ENCODE measurements at regions not wholly inside any gene's neighbourhood (a gene's known extent, or its start where the extent isn't known, plus 50 kb on each side); places are given as distances from the start of the nearest gene placed in this dataset.

DNA sequence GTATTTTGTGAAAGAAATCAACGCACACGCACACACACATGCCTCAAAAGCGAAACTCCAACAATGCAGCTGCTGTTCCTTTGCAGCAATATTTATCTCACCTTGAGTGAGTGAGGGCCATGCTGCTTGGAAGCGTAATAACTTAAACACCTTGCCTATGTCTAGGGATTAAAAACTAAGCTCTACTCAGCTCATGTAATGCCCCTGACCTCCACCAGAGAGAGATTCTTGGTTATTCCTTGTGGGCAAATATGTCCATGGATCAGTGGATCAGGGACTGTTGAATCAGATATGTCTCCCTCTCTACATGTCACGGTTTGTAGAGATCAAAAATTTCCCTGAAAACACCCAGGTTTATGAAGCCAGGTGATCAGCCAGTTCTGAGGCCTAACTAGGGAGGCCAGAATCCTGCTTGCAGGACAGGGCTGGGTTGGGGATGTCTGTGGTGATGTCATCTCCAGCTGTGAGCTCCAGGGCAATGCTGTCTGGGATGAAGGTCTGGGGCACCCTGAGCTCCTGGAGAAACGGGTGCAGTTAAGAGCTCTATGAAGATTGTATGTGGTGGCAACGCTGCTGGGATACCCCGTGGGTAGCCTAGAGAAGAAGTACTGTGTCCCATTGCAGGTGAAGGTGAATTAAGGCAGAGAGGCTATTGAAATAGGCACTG is 149.4 kb downstream of the KCNJ12 start:
- intact Hi-C loops (cut with DNase I) = no loop called here
- DNase-seq (no peak), ATAC-seq (no peak)
- no peak for TF ChIP-seq POLR2A (IDR thresholded peaks at IDR 0.05)
- TF ChIP-seq, protein P1, sequence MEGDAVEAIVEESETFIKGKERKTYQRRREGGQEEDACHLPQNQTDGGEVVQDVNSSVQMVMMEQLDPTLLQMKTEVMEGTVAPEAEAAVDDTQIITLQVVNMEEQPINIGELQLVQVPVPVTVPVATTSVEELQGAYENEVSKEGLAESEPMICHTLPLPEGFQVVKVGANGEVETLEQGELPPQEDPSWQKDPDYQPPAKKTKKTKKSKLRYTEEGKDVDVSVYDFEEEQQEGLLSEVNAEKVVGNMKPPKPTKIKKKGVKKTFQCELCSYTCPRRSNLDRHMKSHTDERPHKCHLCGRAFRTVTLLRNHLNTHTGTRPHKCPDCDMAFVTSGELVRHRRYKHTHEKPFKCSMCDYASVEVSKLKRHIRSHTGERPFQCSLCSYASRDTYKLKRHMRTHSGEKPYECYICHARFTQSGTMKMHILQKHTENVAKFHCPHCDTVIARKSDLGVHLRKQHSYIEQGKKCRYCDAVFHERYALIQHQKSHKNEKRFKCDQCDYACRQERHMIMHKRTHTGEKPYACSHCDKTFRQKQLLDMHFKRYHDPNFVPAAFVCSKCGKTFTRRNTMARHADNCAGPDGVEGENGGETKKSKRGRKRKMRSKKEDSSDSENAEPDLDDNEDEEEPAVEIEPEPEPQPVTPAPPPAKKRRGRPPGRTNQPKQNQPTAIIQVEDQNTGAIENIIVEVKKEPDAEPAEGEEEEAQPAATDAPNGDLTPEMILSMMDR (IDR thresholded peaks at IDR 0.05) = no peak
- no peak overlapping the region for H3K4me3 ChIP-seq
- no peak overlapping the region for H3K27ac ChIP-seq
- WGBS (ENCODE audit: insufficient coverage, low coverage, low lambda C conversion rate, missing lambda C conversion rate) = 71% methylated on average over 7 of the region's 8 CpGs
- H3K9me3 ChIP-seq = no peaks in the 10 kb centered on the region
- no peaks in the 10 kb centered on the region for H3K36me3 ChIP-seq
- H3K4me1 ChIP-seq = no peaks in the 10 kb centered on the region
- no peaks in the 10 kb centered on the region for H3K27me3 ChIP-seq

DNA sequence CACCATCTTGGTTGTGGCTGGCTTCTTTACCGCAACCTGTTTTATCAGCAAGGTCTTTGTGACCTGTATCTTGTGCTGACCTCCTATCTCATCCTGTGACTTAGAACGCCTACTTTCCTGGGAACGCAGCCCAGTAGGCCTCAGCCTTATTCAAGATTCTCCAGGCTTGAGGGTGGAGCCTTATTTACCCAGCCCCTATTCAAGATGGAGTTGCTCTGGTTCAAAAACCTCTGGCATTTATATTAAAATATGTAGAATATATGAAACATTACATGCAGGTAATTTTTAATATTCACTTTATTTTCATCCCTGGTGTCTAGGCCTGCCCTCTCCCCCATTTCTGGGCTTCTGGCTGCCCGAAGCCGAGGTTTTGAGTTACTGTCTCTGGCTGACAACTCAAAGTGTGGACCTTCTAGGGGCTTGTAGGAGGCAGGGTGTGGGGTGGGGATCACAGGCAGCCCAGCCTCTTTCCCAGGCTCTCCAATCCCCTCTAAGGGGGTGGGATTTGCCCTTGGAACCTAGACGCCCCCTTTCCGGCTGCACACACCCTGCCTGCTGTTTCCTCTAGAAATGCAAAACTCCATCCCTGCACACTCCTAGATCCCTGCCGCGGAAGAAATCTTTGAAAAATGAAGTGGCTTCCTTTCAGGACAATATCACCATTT is 152.0 kb downstream of the KCNJ12 start:
- Histone ChIP-seq H3K4me1 (no peaks in the 10 kb centered on the region), H3K9me3 (no peaks in the 10 kb centered on the region), H3K4me3 (no peak overlapping the region), H3K27ac (no peak overlapping the region), H3K27me3 (no peaks in the 10 kb centered on the region), H3K36me3 (no peaks in the 10 kb centered on the region)
- ATAC-seq (no peak), DNase-seq (no peak)
- TF ChIP-seq, protein P1 (IDR thresholded peaks at IDR 0.05) = no peak
- TF ChIP-seq POLR2A (IDR thresholded peaks at IDR 0.05) = no peak
- WGBS (ENCODE audit: insufficient coverage, low coverage, low lambda C conversion rate, missing lambda C conversion rate) = 87% methylated on average over 8 of the region's 9 CpGs
- intact Hi-C loops (cut with DNase I) = no loop called here

DNA sequence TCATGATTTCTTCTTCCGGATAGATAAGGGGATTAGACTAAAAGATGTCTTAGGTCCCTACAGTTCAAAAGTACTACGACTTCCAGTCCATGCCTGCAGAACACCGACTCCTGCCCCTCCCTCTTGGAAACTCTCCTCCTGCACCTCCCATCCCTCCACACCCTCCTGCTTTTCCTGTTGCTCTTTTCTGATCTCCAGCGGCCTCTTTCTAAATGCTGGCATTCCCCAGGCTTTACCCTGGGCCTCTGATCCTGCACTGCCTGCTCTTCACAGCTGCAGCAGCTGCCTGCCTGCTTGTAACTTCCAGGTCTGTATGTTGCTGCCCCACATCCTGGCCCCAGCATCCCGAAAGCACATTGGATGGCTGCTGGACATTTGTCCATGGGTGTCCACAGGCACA is 154.2 kb downstream of the KCNJ12 start:
- Histone ChIP-seq H3K36me3 (no peaks in the 10 kb centered on the region), H3K27ac (no peak overlapping the region), H3K4me1 (no peaks in the 10 kb centered on the region), H3K27me3 (no peaks in the 10 kb centered on the region), H3K4me3 (no peak overlapping the region), H3K9me3 (no peaks in the 10 kb centered on the region)
- TF ChIP-seq POLR2A (IDR thresholded peaks at IDR 0.05) = no peak
- TF ChIP-seq, protein P1 (IDR thresholded peaks at IDR 0.05) = no peak
- ATAC-seq (no peak), DNase-seq (no peak)
- intact Hi-C loops (cut with DNase I) = loop anchor here in 1 of 2 donors (10.0 kb wide), 1 partner anchor 56 kb away; no protein-coding TSS in a partner anchor
- 60% methylated on average over 5 of the region's 5 CpGs for WGBS (ENCODE audit: insufficient coverage, low coverage, low lambda C conversion rate, missing lambda C conversion rate)

DNA sequence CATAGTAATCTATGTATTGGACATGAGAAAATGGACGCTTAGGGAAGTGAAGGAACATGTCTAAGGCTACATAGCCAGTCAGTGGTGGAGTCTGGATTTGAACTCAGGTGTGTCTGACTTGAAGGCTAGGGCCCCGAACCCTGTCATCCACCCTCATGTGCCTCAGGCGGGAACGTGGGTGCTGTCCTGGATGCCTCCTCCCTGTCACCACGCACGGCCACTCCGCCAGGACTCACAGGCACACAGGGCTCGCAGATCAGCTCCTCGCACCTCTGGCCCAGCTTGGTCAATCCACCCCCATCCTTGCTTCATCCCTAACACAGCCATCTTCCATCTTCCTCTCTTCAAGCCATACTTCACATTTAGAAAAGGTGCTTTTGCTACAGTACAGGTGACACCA is 154.7 kb downstream of the KCNJ12 start:
- TF ChIP-seq, protein P1 (IDR thresholded peaks at IDR 0.05) = no peak
- TF ChIP-seq POLR2A (IDR thresholded peaks at IDR 0.05) = no peak
- DNase-seq = no peak

More for the DNA sequence above, 154.7 kb downstream of the KCNJ12 start:
- H3K9me3 ChIP-seq = no peaks in the 10 kb centered on the region
- H3K4me3 ChIP-seq = no peak overlapping the region
- H3K27ac ChIP-seq = no peak overlapping the region
- 92% methylated on average over 9 of the region's 9 CpGs for WGBS (ENCODE audit: insufficient coverage, low coverage, low lambda C conversion rate, missing lambda C conversion rate)
- H3K4me1 ChIP-seq = no peaks in the 10 kb centered on the region
- no peaks in the 10 kb centered on the region for H3K36me3 ChIP-seq
- intact Hi-C loops (cut with DNase I) = loop anchor here in 1 of 2 donors (10.0 kb wide), 1 partner anchor 56 kb away; no protein-coding TSS in a partner anchor
- no peaks in the 10 kb centered on the region for H3K27me3 ChIP-seq
- no peak for ATAC-seq

Data from right lobe of liver (tissue), 6 donors.